HG02852 (cell line): ENCODE measurements at regions not wholly inside any gene's neighbourhood (a gene's known extent, or its start where the extent isn't known, plus 50 kb on each side); places are given as distances from the start of the nearest gene placed in this dataset.
"Not testable (repeated sequence)": the region's sequence is repeated elsewhere in the genome, so short reads cannot be mapped to it uniquely, and the experiment has no call there.

Source experiments
- ATAC-seq: cut with Tn5 transposase; IDR thresholded peaks from one replicate; pipeline ENCODE4 v1.9.1; 2021; ENCODE audit warnings: mild to moderate bottlenecking, moderate library complexity; ENCODE audit not compliant: unreplicated experiment

DNA sequence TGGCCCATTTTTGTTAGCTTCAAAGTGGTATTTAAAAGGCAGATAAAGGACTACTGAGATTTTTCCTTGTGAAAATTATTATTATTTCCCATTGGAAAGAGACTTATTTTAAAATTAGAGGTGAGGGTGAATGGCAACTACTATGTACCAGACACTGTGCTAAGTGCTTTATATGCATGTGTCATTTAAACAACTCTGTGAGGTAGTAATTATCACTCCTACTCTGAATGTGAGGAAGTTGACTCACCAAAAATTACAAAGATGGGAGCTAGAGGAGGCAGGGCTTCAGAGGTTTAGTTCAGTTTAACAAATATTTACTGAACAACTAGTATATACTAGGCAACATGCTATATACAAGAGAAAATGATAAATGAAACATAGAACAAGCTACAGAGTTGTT lies 78.2 kb downstream of the MSL3 start:
- ATAC-seq, result no peak

DNA sequence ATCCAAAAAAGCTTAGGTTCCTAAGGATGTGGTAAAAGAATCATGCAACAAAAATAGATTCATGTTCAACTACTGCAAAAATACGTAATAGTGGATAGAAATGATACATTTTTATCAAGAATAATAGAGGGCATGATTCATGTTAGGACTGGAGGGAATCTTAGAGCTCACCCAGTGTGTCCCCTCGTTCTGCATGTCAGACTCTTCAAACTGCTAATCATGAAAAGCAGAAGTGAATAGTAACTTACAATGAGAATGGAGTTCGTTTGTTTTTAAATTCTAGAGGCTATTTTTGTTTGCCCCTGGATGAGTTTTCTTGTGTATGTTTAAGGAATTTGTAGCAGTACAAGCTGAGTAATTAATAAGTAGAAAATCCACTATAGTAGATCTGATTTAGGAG lies 79.4 kb downstream of the MSL3 start:
- no peak for ATAC-seq

DNA sequence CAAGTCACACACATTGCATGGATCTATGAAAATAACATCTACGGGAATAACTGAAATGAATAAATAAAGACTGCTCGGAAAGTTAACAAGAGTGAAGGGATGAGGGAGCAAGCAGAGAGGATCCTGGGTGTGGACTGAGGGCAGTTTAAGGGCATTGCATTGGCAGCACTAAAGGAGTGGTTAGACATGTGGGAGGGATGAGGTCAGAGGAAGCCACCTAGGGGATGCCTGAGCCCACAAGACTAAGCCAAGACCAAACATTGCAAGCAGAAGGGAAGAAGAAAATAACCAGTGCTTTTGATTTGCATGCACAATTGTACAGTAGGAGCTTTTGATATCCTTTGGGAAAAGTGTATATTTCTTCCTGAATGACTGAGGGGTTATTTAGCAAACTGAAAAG lies 106.1 kb downstream of the MSL3 start:
- ATAC-seq, result no peak

DNA sequence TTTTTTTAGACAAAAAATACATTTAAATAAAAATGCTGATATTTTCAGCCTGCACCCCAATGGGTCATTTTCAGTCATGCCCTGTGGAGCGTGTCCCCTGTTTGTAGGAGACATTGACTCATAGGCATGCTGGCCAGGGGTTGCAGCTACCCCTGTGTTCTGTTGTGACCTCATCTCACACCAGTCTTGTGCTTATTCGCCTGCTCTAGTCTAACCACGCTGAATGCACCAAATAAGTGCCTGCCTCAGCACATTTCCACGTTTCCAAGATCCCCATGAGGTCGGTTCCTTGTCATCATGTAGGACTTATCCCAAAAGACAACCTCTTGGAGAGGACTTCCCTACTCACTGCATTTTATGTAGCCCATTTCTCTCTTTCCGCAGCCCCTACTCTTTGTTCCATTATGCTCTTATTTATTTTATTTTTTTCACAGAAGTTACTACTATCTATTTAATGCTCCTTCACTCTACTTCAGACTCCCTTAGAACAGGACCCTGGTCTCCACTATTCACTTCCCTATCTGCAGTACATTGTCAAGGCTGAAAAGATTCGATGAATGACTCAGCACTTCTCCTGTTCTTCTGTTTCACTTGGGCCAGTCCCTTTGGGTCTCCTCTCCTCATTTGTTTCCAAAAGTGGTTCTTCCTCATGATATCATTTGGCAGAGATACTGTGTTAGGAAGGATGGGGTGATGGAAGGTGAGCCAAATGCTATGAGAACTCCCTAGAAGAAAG lies 109.7 kb downstream of the MSL3 start:
- no peak for ATAC-seq

DNA sequence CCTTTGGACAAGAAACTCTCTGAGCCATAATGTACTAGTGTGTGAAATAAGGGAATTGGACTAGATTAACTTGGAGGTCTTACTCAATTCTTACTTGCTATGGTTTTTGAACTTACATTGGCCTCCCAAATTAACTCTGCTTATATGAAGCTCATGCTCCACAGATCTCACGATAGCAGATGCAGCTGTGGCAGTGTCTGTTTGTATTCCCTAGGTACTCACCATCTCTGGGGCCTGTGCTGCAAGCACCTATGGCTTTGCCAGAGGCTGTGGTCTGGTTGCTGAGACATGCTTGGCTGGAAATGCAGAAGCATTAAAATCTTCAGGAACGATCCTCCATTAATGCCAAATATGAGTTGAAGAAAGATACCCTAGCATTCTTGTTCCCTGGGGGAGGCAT lies 112.8 kb downstream of the MSL3 start:
- no peak for ATAC-seq

DNA sequence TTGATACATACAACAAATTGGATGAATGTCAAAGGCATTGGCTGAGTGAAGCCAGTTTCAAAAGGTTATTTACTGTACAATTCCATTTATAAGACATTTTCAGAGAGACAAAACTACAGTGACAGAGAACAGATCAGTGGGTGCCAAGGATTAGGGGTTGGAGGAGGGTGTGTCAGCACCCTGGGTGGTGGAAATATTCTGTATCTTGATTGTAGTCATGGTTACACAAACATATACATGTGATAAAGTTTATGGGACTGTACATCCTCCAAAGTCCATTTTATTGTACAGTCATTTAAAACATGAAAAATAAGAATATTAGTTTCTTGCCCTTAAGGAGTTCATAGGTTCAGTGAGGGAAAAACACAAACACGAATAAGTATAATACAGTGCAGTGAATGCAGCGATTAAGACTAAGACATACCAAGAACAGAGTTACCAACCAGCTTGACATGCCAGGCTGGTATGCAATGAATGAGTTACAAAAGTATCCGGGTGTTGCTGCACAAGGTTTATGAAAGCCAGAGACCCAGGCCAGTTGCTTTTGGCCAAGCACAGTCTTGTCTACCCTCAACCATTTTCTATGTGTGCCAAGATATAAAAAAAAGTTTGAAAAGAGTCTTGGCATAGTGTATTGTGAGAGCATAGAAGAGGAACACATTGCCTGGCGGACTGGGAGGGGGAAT lies 123.6 kb downstream of the MSL3 start:
- ATAC-seq, result no peak

DNA sequence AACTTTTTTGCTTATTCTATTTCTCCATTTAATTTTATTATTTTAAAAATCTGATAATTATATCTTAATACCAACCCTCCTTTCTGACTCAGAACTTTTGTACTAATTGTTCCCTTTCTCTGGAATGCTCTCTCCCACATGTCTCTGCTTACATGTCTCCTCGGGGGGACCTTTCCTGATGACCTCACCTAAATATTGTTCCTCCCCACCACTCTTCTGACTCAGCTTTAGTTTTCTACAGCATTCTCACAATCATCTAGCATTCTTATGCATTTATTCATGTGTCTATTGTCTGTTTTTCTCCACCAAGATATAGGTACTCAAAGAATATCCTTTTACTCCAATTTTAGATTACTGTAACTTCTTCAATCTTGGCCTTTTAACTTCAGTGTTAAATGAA lies 128.7 kb downstream of the MSL3 start:
- ATAC-seq, result no peak

DNA sequence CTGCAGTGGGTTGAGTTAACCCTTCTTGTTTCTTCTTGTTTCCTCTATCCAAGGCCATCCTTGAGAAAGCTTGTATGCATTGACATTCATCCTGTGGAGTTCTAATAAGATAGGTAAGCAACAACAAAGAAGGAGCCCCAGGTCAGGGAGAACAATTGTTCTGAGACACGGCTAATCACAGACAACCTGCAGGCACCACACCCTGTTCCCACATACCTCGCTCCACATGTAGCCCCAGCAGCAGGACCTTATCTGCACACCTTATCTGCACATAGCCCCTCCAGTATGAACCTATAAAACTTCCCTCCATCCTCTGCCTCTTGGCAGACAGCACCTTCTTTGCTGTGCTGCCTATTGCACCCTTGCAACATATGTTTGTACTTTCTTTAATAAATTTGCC lies 129.1 kb downstream of the MSL3 start:
- no peak for ATAC-seq

DNA sequence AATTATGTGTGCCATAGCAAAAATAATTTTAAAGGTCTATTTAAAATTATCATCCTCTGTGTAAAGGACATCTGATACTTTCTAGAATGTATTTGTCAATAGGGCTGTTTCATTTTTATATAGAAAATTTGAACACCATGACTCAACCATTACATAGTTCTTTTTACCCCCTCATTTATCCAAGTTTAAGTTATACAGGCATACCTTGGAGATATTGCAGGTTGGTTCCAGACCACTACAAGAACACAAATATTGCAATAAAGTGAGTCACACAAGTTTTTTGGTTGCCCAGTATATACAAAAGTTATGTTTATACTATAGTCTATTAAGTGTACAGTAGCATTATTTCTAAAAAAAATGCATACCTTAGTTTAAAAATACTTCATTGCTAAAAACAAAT lies 130.4 kb downstream of the MSL3 start:
- no peak for ATAC-seq

DNA sequence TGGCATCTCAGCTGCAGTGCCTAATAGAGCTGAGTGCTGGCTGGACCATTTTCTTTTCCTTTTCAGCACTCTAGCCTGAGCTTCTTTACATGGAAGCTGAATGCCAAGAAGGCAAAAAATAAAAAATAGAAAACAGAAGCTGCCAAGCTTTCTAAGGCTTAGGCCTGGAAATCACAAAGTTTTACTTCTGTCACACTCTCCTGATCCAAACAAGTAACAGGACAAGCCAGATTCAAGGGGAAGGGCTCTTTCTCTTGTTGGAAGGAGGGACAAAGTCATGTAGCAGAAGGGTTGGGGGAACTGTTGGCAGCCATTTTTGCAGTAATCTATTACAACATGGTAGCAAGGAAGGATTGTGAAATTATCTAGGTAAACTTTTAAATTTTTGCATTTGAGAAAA lies 131.8 kb downstream of the MSL3 start:
- ATAC-seq, result no peak

DNA sequence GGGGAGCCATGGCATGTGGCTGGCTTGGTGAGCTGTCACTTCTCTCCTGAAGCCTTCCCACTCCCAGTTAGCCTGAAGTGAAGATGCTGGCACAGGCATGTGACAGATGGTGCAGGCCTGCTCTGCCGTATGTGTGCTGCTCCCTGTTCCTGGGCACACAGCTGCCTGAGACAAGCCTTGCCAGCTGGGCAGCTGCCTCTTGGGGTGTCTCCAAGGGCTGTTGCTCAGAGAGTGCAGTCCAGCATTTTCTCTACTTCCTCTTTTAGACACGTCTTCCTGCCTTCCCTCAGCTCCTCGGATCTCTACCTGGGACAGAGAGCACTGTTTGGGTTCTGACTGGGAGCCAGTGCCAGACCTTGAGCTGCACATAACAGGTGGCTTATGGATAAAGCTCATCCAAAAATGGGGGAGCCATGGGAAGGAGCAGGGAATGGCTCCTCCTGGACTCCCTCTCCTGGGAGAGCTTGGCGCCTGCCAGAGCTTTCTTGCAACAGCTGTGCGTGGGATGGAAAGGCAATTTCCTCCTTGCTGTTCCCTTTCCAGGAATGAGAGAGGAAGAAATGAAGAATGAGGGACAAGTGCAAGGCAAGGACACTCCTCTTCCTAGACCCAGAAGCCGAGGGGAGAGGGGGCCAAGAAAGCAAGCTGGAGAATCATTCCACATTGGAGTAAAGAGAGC lies 132.9 kb downstream of the MSL3 start:
- ATAC-seq, result no peak

DNA sequence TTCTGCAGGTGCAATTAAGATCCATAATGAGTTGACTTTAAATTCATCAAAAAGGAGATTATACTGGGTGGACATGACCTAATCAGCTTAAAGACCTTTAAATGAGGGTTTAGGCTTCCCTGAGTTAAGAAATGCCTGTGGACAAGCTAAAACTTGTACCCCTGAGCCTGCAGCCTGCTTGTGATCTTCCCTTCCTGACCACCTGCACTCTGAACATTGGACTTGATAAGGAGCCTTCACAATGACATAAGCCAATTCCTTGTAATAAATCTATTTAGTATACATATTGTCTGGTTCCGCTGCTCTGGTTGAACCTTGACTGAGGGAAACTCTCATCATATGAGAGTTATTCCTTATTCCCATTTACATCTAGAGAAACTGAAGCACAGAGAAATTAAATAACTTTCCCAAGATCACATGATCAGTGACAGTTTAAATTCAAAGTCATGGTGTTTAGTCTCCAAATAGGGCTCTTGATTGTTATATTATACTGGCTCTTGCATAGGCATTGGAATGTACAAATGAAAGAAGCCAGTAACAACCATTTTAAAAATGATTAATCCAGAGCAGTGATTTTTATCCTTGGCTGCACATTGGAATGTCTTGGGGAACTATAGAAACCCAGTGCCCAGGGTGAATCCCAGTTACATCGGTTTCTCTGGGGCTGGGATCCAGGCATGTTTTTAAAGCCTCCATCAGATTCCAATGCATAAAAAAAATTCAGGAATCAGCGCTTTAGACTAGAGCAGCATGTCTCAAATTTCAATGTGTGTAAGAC lies 136.1 kb downstream of the MSL3 start:
- ATAC-seq, result no peak

DNA sequence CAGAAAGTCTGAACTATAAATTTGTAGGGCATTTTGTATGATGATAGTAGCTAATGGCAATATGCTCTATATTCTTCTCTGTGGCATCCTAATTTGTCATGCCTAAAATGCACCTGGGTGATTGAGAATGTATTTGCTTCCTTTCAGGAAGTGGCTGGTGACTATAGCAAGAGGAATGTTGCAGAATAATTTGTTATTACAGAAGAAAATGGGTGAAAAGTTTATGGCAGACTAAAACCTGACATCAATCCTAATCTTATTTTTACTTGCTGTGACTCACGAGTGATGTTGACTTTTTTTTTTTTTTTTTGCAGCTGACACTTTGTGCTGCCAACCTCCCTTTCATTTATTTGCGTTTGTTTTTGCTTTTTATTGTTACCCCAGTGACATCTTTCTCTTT lies 141.1 kb downstream of the MSL3 start:
- no peak for ATAC-seq

DNA sequence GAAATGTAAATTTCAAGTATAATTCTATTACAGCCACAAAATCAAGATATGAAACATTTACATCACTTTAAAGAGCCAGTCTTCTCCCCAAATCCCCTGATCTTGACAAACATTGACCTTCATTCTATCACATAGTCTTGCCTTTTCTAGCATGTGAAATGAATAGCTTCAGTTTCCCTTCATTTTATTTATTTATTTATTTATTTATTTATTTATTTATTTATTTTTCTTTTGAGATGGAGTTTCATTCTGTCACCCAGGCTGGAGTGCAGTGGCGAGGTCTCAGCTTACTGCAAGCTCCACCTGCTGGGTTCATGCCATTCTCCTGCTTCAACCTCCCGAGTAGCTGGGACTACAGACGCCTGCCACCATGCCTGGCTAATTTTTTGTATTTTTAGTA lies 147.9 kb downstream of the MSL3 start:
- not testable (repeated sequence) for ATAC-seq

DNA sequence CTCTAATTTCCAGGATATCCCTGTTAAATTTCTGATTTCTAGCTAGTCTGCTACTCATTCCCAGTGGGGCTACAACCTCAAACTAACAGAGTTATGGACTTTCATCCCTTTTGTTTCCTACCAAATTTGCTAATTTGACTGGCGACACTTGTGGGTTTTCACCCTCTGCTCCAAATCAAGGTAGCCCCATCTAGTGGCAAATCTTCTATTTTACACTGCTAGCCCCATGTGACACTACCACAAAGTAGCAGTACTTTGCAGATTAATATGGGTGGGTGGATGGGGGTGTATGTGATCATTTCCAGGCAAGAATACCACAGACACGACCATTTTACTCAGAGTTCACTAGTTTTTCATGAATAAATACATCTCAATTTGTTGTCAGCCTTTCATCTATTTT lies 150.3 kb downstream of the MSL3 start:
- ATAC-seq, result peak; percentile 85

DNA sequence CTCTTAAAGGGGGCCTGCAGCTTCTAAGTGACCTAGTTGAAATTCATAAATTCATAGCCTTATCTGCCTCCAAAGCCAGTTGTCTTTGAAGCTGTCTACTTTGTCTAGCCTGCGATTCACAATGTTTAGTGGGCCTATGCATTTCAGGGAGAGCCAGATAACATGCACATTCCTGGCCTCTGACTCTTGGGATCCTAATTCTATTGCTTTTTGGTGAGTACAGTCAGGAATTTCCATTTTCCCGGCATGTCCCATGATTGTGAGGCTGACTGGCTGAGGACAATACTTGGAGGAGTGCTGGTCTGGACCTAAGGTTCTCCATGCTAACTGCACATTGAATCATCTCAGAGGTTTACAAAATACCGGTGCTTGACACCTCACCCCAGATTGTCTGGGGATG lies 155.0 kb downstream of the MSL3 start:
- no peak for ATAC-seq

DNA sequence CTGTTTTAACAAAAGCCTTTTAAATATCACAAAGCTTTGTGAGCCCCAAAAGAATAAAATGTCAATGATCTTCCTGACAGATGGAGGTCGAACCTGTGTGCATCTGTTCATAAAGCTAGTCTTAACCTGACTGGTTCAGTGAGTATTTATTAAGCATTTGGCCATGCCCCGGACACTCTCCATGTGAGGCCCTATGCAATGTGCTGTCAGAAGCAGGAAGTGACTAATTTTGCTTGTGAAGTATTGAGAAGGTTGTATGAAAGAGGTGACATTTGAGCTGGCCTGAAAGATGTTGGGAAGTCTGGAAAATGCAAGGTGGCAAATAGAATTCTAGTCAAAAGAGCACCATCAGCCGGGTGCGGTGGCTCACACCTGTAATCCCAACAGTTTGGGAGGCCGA lies 171.4 kb downstream of the MSL3 start:
- no peak for ATAC-seq

DNA sequence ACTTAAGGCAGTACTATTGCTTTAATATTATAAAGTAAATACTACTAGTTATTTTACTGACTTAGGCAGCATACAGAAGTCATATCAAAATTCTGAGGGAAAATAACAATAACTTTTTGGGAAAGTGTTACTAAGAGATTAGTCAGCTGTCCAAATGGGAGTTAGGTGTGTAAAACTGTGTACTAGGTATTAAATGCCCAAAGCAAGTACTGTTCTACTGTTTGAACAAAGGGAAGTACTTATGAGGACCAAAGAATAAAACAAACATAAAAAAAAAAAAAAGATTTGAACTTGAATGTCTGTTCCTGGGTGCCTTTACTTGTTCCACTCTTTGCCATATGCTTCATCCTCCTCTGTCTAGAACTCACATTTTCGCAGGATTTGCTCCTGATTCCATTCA lies 174.4 kb downstream of the MSL3 start:
- ATAC-seq, result no peak

DNA sequence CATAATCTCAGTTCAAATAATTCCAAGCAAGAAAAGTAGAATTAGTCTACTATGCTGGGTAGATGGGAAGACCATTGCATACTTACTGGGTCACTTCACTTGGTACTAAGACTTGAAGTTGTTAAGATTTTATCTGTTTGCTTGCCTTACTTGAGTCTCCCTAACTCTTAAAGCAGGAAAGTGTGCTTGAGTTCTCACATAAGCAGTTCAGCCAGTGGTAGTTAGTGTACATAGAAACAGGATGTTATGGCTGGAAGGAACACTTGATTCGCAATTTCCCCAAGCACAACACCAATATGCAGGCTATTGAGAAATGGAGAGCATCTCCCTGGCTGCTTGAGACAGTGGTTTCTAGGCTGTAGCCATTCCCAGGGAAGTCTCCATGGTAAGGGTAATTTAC lies 176.1 kb downstream of the MSL3 start:
- no peak for ATAC-seq

DNA sequence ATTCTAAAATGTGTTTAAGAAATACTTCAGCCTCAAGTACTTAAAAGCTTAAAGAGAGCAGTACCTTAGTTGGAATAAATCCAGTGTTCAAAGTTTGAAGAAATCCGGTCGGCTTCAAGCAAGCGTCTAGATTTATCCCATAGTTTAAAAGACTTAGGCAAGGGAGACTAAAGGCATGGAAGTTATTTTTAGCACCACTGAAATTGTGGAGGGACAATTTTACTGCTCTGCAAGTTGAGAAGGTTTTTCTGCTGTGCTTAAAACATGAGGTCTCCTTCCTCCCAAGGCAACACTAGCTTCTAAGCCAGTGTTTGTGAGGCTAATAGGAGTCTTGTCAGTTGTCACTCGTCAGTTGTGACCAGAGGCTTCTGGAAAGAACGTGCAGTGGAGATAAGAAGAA lies 183.5 kb downstream of the MSL3 start:
- no peak for ATAC-seq

DNA sequence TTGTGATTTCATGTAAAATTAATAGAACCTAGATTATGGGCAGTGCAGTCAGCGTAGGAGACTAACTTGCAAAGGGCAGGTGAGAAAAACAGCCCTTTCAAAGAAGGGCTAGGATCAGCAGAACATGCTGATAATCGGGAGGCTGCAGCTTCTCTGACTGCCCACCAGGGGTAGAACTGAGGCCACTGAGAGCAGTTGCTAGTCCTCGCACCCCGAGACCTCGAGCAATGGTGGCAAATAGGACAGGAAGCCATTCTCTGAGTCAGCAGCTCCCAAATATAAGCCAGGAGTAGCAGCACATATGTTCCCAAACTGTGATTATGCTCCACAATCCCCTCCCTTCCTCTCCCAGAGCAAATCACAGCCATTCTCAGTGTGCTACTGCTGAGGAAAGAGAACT lies 186.5 kb downstream of the MSL3 start:
- ATAC-seq, result no peak

DNA sequence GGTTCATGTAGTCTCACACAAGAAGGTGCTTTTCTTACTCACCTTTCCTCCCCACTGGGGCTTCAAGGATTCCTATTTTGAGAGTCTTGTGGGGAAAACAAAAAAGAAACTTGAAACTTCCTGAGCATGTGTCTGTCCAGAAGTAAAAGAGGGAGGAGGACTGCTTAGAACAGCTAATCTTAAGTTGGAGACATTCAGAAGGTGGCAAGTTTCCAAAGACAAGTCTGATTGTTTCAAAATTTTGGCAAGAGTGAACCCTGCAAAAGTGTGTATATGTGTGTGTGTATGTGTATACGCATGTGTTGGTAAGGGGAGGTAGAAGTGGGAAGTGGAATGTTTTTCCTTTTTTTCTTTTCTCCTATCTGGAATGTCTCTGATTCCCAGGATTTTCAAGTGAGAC lies 189.0 kb upstream of the FRMPD4 start:
- ATAC-seq, result no peak
